ENCODE measurements at regions not wholly inside any gene's neighbourhood (a gene's known extent, or its start where the extent isn't known, plus 50 kb on each side); places are given as distances from the start of the nearest gene placed in this dataset.

DNA sequence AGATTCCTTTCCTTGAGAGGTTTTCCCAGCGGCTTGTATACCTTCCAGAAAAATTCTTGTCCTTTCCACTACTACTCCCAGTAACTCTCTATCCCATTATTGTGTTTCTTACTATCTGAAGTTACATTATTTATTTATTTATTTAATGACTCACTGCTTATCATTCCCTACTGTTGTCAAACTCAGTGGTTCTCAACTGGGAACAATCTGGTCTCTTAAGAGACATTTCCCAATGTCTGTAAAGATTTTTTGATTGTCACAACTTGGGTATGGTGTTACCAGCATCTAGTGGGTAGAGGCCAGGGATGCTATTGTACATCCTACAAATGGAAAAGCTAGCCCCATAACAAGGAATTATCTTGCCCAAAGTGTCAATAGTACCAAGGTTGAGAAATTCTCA lies 771.5 kb upstream of the ADGRL2 start:
- no peak overlapping the region for H3K27ac ChIP-seq (replicated peaks in 1 of 4)
- WGBS = 96% methylated on average over 1 of the region's 1 CpG
- intact Hi-C loops (cut with DNase I) = no loop called here

GRCh38 chr1:81023187-81023724 lies 777.5 kb upstream of the ADGRL2 start:
- no peak for DNase-seq (ENCODE audit: extremely low spot score)
- TF ChIP-seq, protein P1, sequence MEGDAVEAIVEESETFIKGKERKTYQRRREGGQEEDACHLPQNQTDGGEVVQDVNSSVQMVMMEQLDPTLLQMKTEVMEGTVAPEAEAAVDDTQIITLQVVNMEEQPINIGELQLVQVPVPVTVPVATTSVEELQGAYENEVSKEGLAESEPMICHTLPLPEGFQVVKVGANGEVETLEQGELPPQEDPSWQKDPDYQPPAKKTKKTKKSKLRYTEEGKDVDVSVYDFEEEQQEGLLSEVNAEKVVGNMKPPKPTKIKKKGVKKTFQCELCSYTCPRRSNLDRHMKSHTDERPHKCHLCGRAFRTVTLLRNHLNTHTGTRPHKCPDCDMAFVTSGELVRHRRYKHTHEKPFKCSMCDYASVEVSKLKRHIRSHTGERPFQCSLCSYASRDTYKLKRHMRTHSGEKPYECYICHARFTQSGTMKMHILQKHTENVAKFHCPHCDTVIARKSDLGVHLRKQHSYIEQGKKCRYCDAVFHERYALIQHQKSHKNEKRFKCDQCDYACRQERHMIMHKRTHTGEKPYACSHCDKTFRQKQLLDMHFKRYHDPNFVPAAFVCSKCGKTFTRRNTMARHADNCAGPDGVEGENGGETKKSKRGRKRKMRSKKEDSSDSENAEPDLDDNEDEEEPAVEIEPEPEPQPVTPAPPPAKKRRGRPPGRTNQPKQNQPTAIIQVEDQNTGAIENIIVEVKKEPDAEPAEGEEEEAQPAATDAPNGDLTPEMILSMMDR (IDR thresholded peaks at IDR 0.05) = no peak
- TF ChIP-seq EP300 (IDR thresholded peaks at IDR 0.05) = no peak
- no peak for TF ChIP-seq POLR2AphosphoS5 (IDR thresholded peaks at IDR 0.05)
- TF ChIP-seq POLR2A (IDR thresholded peaks at IDR 0.05; ENCODE audit: low read depth) = no peak
- Histone ChIP-seq H3K27ac (replicated peaks in 1 of 4) (no peak overlapping the region), H3K4me1 (no peaks in the 10 kb centered on the region), H3K4me3 (no peak overlapping the region), H3K36me3 (no peaks in the 10 kb centered on the region), H3K9me3 (no peaks in the 10 kb centered on the region), H3K27me3 (no peaks in the 10 kb centered on the region)
- intact Hi-C loops (cut with DNase I) = no loop called here
- WGBS = 87% methylated on average over 5 of the region's 5 CpGs

More for the DNA sequence above, 771.5 kb upstream of the ADGRL2 start:
- no peaks in the 10 kb centered on the region for H3K9me3 ChIP-seq
- TF ChIP-seq EP300 (IDR thresholded peaks at IDR 0.05) = no peak
- no peak for TF ChIP-seq POLR2A (IDR thresholded peaks at IDR 0.05; ENCODE audit: low read depth)
- TF ChIP-seq POLR2AphosphoS5 (IDR thresholded peaks at IDR 0.05) = no peak
- TF ChIP-seq, protein P1 (IDR thresholded peaks at IDR 0.05) = no peak
- H3K27me3 ChIP-seq = no peaks in the 10 kb centered on the region
- no peak for DNase-seq (ENCODE audit: extremely low spot score)
- no peak overlapping the region for H3K4me3 ChIP-seq
- no peaks in the 10 kb centered on the region for H3K36me3 ChIP-seq
- H3K4me1 ChIP-seq = no peaks in the 10 kb centered on the region

GRCh38 chr1:81021134-81021533 lies 779.6 kb upstream of the ADGRL2 start:
- DNase-seq (ENCODE audit: extremely low spot score) = no peak
- 87% methylated on average over 1 of the region's 1 CpG for WGBS

GRCh38 chr1:81020506-81020905 lies 780.2 kb upstream of the ADGRL2 start:
- no peak for DNase-seq (ENCODE audit: extremely low spot score)
- no peaks in the 10 kb centered on the region for H3K27me3 ChIP-seq
- 78% methylated on average over 1 of the region's 1 CpG for WGBS
- no peaks in the 10 kb centered on the region for H3K4me1 ChIP-seq
- intact Hi-C loops (cut with DNase I) = no loop called here
- H3K27ac ChIP-seq (replicated peaks in 1 of 4) = no peak overlapping the region
- H3K4me3 ChIP-seq = no peak overlapping the region
- no peaks in the 10 kb centered on the region for H3K9me3 ChIP-seq
- TF ChIP-seq POLR2A (IDR thresholded peaks at IDR 0.05; ENCODE audit: low read depth) (no peak), EP300 (IDR thresholded peaks at IDR 0.05) (no peak), POLR2AphosphoS5 (IDR thresholded peaks at IDR 0.05) (no peak)
- TF ChIP-seq, protein P1 (IDR thresholded peaks at IDR 0.05) = no peak
- no peaks in the 10 kb centered on the region for H3K36me3 ChIP-seq

More at GRCh38 chr1:81021134-81021533, 779.6 kb upstream of the ADGRL2 start:
- Histone ChIP-seq H3K4me3 (no peak overlapping the region), H3K4me1 (no peaks in the 10 kb centered on the region), H3K27me3 (no peaks in the 10 kb centered on the region), H3K9me3 (no peaks in the 10 kb centered on the region), H3K27ac (replicated peaks in 1 of 4) (no peak overlapping the region), H3K36me3 (no peaks in the 10 kb centered on the region)
- intact Hi-C loops (cut with DNase I) = no loop called here
- no peak for TF ChIP-seq POLR2A (IDR thresholded peaks at IDR 0.05; ENCODE audit: low read depth)

DNA sequence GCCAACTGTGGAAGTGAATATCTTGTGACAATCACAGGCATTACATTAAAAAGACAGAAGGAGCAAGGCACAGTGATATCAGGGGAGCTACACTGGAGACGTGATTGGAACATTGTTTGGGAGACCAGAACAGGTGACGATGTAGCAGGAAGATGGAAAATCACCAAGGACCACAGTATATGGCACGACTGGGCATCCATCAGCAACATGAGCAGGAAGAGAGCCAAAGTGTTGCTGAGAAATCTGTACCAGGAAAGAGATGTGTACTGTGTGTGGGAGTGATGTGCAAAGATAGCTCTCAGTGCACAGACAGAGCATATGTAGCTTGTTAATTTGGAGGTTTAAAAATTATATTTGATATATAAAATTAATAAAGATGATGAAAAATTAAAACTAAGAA lies 790.6 kb upstream of the ADGRL2 start:
- Histone ChIP-seq H3K36me3 (no peaks in the 10 kb centered on the region), H3K4me3 (no peak overlapping the region), H3K4me1 (no peaks in the 10 kb centered on the region), H3K27me3 (no peaks in the 10 kb centered on the region), H3K27ac (replicated peaks in 1 of 4) (no peak overlapping the region), H3K9me3 (no peaks in the 10 kb centered on the region)
- WGBS = 84% methylated on average over 3 of the region's 3 CpGs
- DNase-seq (ENCODE audit: extremely low spot score) = no peak
- intact Hi-C loops (cut with DNase I) = no loop called here
- TF ChIP-seq, protein P1 (IDR thresholded peaks at IDR 0.05) = no peak
- TF ChIP-seq EP300 (IDR thresholded peaks at IDR 0.05) = no peak
- TF ChIP-seq POLR2A (IDR thresholded peaks at IDR 0.05; ENCODE audit: low read depth) = no peak
- no peak for TF ChIP-seq POLR2AphosphoS5 (IDR thresholded peaks at IDR 0.05)
